ENCODE measurements at regions not wholly inside any gene's neighbourhood (a gene's known extent, or its start where the extent isn't known, plus 50 kb on each side); places are given as distances from the start of the nearest gene placed in this dataset.

GRCh38 chr5:51521583-51521982, 138.3 kb downstream of the ISL1 start:
- intact Hi-C loops (cut with DNase I, micrococcal nuclease) = no loop called here
- Histone ChIP-seq H3K4me1 (ENCODE audit: insufficient read depth, low read length) (no peaks in the 10 kb centered on the region), H3K9me3 (ENCODE audit: control insufficient read depth in 1 of 2, insufficient read depth in 1 of 2, low read length in 2 of 2) (no peaks in the 10 kb centered on the region), H3K36me3 (ENCODE audit: insufficient read depth, low read length) (no peaks in the 10 kb centered on the region), H3K27me3 (ENCODE audit: control insufficient read depth in 1 of 2, insufficient read depth in 2 of 2, low read length in 2 of 2) (no peaks in the 10 kb centered on the region), H3K27ac (ENCODE audit: low read depth in 1 of 2, low read length in 2 of 2) (no peak overlapping the region), H3K4me3 (ENCODE audit: low read length) (no peak overlapping the region)
- Mint-ChIP-seq H3K36me3 (ENCODE audit: low read depth) (no peaks in the 10 kb centered on the region), H3K27me3 (no peaks in the 10 kb centered on the region), H3K27ac (no peak overlapping the region), H3K9me3 (peaks cover 5% of the 10 kb centered on the region), H3K4me1 (ENCODE audit: low read depth) (no peaks in the 10 kb centered on the region), H3K4me3 (no peak overlapping the region)
- ChIA-PET POLR2A (no interaction called here), CTCF (no interaction called here)
- TF ChIP-seq CTCF (IDR thresholded peaks at IDR 0.05) = no peak
- DNase-seq (no peak), ATAC-seq (ENCODE audit: poor library complexity) (no peak)

GRCh38 chr5:51539232-51539631, 156.0 kb downstream of the ISL1 start:
- POLR2A ChIA-PET = no interaction called here

GRCh38 chr5:51544031-51544785, 161.0 kb downstream of the ISL1 start:
- Mint-ChIP-seq H3K27ac (no peak overlapping the region), H3K27me3 (no peaks in the 10 kb centered on the region), H3K36me3 (ENCODE audit: low read depth) (no peaks in the 10 kb centered on the region), H3K4me1 (ENCODE audit: low read depth) (no peaks in the 10 kb centered on the region), H3K9me3 (peaks cover 9% of the 10 kb centered on the region), H3K4me3 (no peak overlapping the region)
- H3K27me3 ChIP-seq (ENCODE audit: control insufficient read depth in 1 of 2, insufficient read depth in 2 of 2, low read length in 2 of 2) = no peaks in the 10 kb centered on the region
- H3K27ac ChIP-seq (ENCODE audit: low read depth in 1 of 2, low read length in 2 of 2) = no peak overlapping the region
- ChIA-PET POLR2A (no interaction called here), CTCF (no interaction called here)
- H3K9me3 ChIP-seq (ENCODE audit: control insufficient read depth in 1 of 2, insufficient read depth in 1 of 2, low read length in 2 of 2) = no peaks in the 10 kb centered on the region
- intact Hi-C loops (cut with DNase I, micrococcal nuclease) = no loop called here
- ATAC-seq (ENCODE audit: poor library complexity) = no peak
- H3K36me3 ChIP-seq (ENCODE audit: insufficient read depth, low read length) = no peaks in the 10 kb centered on the region
- no peaks in the 10 kb centered on the region for H3K4me1 ChIP-seq (ENCODE audit: insufficient read depth, low read length)
- no peak for DNase-seq
- TF ChIP-seq CTCF (IDR thresholded peaks at IDR 0.05) = no peak
- H3K4me3 ChIP-seq (ENCODE audit: low read length) = no peak overlapping the region

More at GRCh38 chr5:51539232-51539631, 156.0 kb downstream of the ISL1 start:
- no peaks in the 10 kb centered on the region for H3K27me3 ChIP-seq (ENCODE audit: control insufficient read depth in 1 of 2, insufficient read depth in 2 of 2, low read length in 2 of 2)
- Mint-ChIP-seq H3K36me3 (ENCODE audit: low read depth) (no peaks in the 10 kb centered on the region), H3K9me3 (peaks cover 5% of the 10 kb centered on the region), H3K4me1 (ENCODE audit: low read depth) (no peaks in the 10 kb centered on the region), H3K27ac (no peak overlapping the region), H3K4me3 (no peak overlapping the region), H3K27me3 (no peaks in the 10 kb centered on the region)
- CTCF ChIA-PET = no interaction called here
- H3K4me3 ChIP-seq (ENCODE audit: low read length) = no peak overlapping the region
- no peaks in the 10 kb centered on the region for H3K4me1 ChIP-seq (ENCODE audit: insufficient read depth, low read length)
- no peak overlapping the region for H3K27ac ChIP-seq (ENCODE audit: low read depth in 1 of 2, low read length in 2 of 2)
- DNase-seq (no peak), ATAC-seq (ENCODE audit: poor library complexity) (no peak)
- H3K36me3 ChIP-seq (ENCODE audit: insufficient read depth, low read length) = no peaks in the 10 kb centered on the region
- intact Hi-C loops (cut with DNase I, micrococcal nuclease) = no loop called here
- H3K9me3 ChIP-seq (ENCODE audit: control insufficient read depth in 1 of 2, insufficient read depth in 1 of 2, low read length in 2 of 2) = no peaks in the 10 kb centered on the region
- TF ChIP-seq CTCF (IDR thresholded peaks at IDR 0.05) = no peak
